Esophagus squamous epithelium (tissue), 4 donors: ENCODE measurements at regions not wholly inside any gene's neighbourhood (a gene's known extent, or its start where the extent isn't known, plus 50 kb on each side); places are given as distances from the start of the nearest gene placed in this dataset.

Experiments
- POLR2A ChIP-seq, 4 donors: fragments of 450-650 bp; IDR thresholded peaks; one replicate each; pipeline ENCODE4 v1.6.1; 2017; ENCODE audit warnings: antibody characterized with exemption in 4 of 4, mild to moderate bottlenecking in 4 of 4, moderate library complexity in 3 of 4
- TF ChIP-seq, protein P1 (sequence below), 6 experiments: fragments of 450-650 bp in 4 of 6; fragments of 200-600 bp in 2 of 6; sonication (generic) in 2 of 6; IDR thresholded peaks; one replicate each; pipeline ENCODE4 v1.5.1; 2016 to 2019; ENCODE audit warnings: antibody characterized with exemption in 6 of 6, mild to moderate bottlenecking in 4 of 6, moderate library complexity in 4 of 6

DNA sequence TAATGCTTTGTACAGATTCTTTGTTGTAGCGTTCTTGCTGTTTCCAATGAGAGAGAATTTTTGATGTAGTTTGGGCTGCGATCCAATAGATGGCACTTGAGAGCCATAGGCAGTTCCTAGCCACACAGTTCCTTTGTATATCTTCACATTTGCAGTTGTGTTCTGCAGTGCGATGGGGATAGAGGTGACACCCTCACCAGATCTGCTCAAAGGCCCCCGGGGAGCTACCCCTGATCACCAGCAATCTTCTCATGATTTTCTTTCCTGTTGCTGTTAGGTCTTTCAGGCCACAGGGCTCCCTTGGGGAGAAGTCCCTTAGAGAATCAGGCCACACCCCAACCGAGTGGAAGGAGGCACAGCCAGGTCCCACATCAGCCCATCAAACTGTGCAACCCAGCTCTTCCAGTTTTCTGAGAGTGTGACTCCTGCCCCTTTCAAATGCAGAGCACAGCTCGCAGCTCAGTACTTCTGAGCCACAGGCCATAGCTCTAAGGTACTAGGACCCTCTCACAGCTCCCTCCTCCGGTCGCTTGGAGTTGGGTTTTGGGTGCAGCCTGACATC, 353.7 kb downstream of the SLCO4C1 start:
- TF ChIP-seq, protein P1, sequence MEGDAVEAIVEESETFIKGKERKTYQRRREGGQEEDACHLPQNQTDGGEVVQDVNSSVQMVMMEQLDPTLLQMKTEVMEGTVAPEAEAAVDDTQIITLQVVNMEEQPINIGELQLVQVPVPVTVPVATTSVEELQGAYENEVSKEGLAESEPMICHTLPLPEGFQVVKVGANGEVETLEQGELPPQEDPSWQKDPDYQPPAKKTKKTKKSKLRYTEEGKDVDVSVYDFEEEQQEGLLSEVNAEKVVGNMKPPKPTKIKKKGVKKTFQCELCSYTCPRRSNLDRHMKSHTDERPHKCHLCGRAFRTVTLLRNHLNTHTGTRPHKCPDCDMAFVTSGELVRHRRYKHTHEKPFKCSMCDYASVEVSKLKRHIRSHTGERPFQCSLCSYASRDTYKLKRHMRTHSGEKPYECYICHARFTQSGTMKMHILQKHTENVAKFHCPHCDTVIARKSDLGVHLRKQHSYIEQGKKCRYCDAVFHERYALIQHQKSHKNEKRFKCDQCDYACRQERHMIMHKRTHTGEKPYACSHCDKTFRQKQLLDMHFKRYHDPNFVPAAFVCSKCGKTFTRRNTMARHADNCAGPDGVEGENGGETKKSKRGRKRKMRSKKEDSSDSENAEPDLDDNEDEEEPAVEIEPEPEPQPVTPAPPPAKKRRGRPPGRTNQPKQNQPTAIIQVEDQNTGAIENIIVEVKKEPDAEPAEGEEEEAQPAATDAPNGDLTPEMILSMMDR (IDR thresholded peaks at IDR 0.05), result peak in 3 of 6 experiments; percentile 11 to 26 (median 23)
- TF ChIP-seq POLR2A (IDR thresholded peaks at IDR 0.05), result no peak
